ENCODE measurements at regions not wholly inside any gene's neighbourhood (a gene's known extent, or its start where the extent isn't known, plus 50 kb on each side); places are given as distances from the start of the nearest gene placed in this dataset.
A peak's percentile ranks its signal among the peaks of the same experiment; 100 is the strongest.

DNA sequence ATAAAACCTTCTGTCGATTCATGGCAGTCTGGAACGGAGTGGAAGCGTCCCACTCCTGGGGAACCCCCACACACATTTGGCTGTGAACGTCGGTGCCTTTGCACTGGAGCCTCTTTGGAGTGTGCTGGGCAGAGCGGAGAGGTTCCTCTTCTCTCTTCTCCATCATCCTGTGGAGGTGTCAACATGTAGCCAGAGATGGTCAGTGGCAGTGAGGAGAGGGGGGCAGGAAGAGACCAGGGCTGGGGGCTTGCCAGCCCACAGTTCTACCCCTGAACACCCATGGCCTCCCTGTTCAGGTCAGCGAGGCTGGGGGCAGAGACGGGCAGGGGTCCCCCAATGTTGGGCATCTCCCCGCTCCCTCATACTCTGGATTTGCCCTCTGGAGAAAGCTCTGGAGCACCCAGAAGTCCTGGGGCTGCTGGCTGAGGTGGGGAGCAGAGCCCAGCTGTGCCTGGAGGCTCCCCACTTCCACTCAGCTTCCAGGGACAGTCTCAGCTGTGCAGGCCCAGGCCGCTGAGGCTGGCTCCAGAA is 223.7 kb downstream of the SEC14L1 start:
- DNase-seq (ENCODE audit: low read depth in 2 of 2) = no peak

GRCh38 chr17:77364941-77365583 is 224.3 kb downstream of the SEC14L1 start:
- no peak for DNase-seq (ENCODE audit: low read depth in 2 of 2)

DNA sequence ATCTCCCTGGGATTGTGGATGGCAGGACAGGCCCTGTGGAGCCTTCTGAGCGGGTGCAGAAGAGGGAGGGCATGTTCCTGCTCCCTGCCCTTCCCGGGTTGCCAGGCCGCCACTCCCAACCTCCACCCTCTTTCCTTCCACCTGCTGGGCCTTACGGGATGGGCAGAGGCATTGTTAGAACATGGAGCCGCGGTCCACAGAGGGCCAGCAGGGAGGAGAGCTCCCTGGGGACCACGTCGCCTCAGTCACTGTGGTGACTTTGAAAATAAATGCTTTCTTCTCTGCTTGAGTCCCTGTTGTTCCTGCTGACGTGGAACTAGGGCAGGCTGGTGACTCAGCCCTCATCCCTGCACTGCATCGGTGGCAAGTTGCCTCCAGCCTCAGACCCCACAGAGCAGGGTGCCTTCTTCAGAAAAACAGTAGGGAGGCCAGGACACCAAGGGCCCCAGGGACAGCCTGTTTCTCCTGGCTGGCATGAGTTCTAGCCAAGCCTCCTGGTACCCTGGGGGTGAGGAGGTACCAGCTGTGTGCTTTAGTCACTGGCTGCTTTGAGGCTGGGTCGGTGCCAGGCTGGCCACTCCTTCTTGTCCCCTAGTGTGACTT is 224.9 kb downstream of the SEC14L1 start:
- DNase-seq (ENCODE audit: low read depth in 2 of 2) = no peak

- DNase-seq (ENCODE audit: low read depth in 2 of 2) = no peak
Observed at GRCh38 chr17:77366206-77366557, 225.4 kb downstream of the SEC14L1 start.

DNA sequence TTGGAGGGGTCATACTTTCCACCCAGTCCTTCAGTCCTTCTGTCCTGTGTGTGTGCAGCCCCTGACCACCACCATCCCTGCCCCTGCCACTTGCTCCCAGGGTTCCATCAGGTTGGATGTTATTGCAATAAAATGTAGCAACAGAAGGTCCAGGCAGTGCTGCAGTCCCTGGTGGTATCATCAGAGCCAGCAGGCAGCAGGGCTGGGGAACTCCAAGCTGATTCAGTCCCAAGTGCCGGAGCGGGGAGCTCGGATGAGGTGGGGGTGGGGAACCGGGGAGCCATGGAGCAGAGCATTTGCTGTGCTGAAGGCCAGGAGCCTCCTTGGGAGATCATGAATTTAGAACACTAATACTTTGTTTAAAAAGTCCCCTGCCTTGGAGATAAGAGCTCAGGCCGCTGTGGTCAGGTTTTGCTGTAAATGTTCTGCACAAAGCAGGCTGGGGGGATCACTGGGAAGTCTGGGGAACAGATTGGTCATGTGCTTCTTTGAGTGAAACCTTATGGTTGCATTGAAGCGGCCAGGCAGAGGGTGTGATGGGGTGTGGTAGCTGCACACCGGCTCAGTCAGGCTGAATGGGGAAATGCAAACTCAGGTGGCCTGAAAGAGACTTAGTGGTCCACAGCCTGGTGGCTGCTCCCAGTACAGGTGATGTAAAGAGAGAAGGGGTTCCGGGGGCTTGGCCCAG is 225.9 kb downstream of the SEC14L1 start:
- no peak for DNase-seq (ENCODE audit: low read depth in 2 of 2)

- no peak for DNase-seq (ENCODE audit: low read depth in 2 of 2)
Observed at GRCh38 chr17:77369544-77369971, 228.8 kb downstream of the SEC14L1 start.

DNA sequence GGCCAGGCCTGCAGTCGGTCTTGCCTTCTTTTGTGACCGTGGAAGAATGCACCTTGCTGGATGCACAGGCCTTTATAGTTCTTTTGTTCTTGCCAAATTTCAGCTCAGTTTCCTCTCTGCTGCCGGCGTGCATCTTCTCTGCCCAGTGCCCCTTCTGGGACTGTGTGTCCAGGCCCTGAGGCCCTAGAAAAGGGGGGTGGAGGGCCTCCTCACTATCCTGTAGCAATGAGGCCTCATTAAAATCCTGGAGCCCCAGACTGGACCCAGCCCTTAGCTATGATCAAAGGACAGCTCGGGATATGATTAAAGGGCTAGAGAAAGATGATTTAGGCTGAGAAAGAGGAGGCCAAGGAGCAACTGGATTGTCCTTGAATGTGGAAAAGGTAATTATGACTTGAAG is 229.8 kb downstream of the SEC14L1 start:
- DNase-seq (ENCODE audit: low read depth in 2 of 2) = no peak

- no peak for DNase-seq (ENCODE audit: low read depth in 2 of 2)
Observed at GRCh38 chr17:77371117-77371887, 230.5 kb downstream of the SEC14L1 start.

- DNase-seq (ENCODE audit: low read depth in 2 of 2) = no peak
Observed at GRCh38 chr17:77371888-77372443, 231.2 kb downstream of the SEC14L1 start.

GRCh38 chr17:77372444-77373298 is 231.9 kb downstream of the SEC14L1 start:
- DNase-seq (ENCODE audit: low read depth in 2 of 2) = peak in 1 of 2 donors; percentile 49

GRCh38 chr17:77373299-77374169 is 232.8 kb downstream of the SEC14L1 start:
- DNase-seq (ENCODE audit: low read depth in 2 of 2) = no peak

GRCh38 chr17:77374170-77374936 is 233.6 kb downstream of the SEC14L1 start:
- peak in 1 of 2 donors; percentile 58 for DNase-seq (ENCODE audit: low read depth in 2 of 2)

DNA sequence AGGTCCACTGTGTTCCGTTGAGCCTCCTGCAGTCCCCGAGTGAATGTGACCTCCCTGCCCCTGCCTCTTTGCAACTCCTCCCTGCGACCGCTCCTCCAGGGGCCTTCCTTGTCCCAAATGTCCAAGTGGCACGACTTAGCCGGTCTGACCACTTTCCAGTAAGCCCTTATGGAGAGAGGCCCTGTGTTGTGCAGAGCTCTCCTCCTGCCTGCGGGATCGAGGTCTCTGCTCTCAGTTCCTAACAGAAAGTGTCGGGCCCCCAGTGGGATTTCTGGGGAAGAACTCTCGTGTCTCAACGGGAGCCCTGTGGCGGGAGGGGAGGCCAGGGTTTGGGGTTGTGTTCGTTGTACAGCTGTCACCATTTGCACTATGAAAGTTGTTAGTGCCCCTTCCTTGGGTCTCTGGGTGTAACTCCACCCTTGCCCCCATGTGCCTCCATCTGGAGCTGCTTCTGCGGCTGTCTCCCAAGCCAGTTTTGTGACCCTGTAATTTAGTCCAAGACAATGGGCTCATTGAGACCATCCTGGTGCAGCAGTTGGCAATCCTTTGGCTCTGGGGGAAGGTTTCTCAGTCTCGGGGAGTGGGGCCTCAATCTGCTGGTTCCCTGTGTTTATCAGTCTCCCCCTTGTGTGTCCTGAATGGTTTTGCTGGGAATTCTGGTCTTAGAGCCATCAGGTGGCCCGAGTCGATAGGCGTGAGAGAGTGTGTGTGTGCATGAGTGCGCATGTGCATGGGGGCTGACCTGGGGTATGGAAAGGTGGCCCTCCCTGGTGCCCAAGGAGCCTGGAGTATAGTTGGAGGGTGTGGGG is 234.5 kb downstream of the SEC14L1 start:
- no peak for DNase-seq (ENCODE audit: low read depth in 2 of 2)

DNA sequence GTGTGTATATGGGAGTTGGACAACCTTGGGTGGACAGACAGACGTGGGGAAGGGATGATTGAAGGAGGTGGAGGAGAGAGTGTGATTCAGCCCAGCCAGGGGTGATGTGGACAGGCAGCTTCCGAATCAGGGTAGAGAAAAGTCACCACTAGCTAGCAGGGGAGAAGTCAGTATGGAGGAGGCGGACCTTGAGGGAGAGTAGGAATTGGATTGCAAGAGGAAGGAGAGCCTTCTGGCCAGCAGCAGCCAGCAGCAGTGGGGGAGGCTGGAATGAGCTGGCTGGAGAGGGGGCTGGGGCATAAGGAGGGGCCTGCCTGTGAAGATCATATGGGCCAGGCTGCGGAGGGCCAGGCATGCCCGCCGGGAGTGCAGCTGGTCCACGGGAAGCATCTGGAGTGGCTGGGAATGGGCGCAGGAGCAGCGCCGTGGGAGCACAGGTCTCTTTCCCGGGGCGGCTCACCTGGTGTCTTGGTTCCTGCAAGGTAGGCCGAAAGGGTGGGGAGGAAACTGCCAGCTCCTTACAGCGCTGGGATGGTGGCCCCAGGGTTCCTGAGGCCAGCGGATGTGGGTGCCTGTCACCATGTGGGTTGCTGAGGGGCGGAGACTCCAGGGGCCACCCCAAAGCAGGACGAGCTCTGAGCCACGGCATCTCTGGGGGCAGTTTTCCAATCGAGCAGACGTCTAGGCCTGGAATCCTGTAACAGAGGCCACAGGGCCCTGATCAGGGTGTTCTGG is 235.3 kb downstream of the SEC14L1 start:
- DNase-seq (ENCODE audit: low read depth in 2 of 2) = peak in 1 of 2 donors; percentile 63

GRCh38 chr17:77376795-77377709 is 236.3 kb downstream of the SEC14L1 start:
- DNase-seq (ENCODE audit: low read depth in 2 of 2) = no peak

DNA sequence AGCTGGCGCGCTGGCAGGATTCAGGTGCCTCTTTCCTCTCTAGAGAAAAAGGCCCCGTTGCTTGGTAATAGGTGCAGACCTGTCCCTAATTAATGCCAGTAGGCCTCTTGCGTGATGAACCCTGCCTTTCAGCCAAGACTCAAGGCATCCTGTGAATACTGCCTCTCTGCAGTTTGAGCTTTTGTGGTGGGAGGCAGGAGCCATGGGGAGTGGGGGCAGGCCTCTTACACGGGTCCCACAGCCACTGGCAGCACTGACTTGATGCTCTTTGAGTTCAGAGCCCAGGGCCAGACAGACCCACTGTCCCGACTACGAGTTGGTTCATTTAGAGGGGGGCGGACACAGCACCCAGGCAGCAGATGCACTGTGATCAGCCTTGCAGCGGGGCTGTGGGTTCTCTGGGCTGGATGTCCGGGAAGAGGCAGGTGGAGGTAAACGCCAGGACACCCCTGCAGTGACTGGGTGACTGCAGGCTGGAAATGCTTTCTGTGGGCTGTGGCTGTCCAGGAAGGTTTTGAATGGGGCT is 237.0 kb downstream of the SEC14L1 start:
- no peak for DNase-seq (ENCODE audit: low read depth in 2 of 2)

All from activated CD4-positive, alpha-beta T cell treated with anti-CD3 and anti-CD28 coated beads for 24 hours (primary cell).